HepG2 (cell line): ENCODE measurements at regions not wholly inside any gene's neighbourhood (a gene's known extent, or its start where the extent isn't known, plus 50 kb on each side); places are given as distances from the start of the nearest gene placed in this dataset.

Experiments used
- ATRX ChIP-seq: sonication (generic); formaldehyde crosslinking; IDR thresholded peaks from 2 replicates; pipeline ENCODE4 v1.4.0; 2020; ENCODE audit warnings: missing genetic modification reagents, borderline replicate concordance
- FLYWCH1 ChIP-seq: sonication (generic); formaldehyde crosslinking; IDR thresholded peaks from 2 replicates; pipeline ENCODE4 v1.8.1; 2023; ENCODE audit warnings: mild to moderate bottlenecking, missing genetic modification reagents
- FOSL2 ChIP-seq: sonication (generic); formaldehyde crosslinking; IDR thresholded peaks from 2 replicates; pipeline ENCODE4 v1.4.0; 2020; ENCODE audit warnings: missing genetic modification reagents
- MXI1 ChIP-seq: IDR thresholded peaks from 3 replicates; pipeline ENCODE4 v1.6.1; 2012; ENCODE audit warnings: low read depth, low read length, inconsistent platforms, borderline replicate concordance
- NFYC ChIP-seq: IDR thresholded peaks from 2 replicates; pipeline ENCODE4 v1.6.1; 2016; ENCODE audit warnings: missing genetic modification reagents, missing compliant biosample characterization
- RFXANK ChIP-seq: IDR thresholded peaks from 2 replicates; pipeline ENCODE4 v1.6.1; 2016
- SYNCRIP ChIP-seq: fragments of 200-400 bp; formaldehyde crosslinking; IDR thresholded peaks from 2 replicates; pipeline ENCODE4 v1.6.1; 2018; ENCODE audit warnings: mild to moderate bottlenecking, low read depth, low read length; ENCODE audit not compliant: insufficient read depth
- TARDBP ChIP-seq: sonication (generic); formaldehyde crosslinking; IDR thresholded peaks from 2 replicates; pipeline ENCODE4 v1.8.0; 2022; ENCODE audit warnings: mild to moderate bottlenecking, missing genetic modification reagents
- ZBTB20 ChIP-seq: sonication (generic); formaldehyde crosslinking; IDR thresholded peaks from 2 replicates; pipeline ENCODE4 v1.8.1; 2023; ENCODE audit warnings: missing genetic modification reagents, low read depth, mild to moderate bottlenecking, borderline replicate concordance
- ZSCAN31 ChIP-seq: sonication (generic); formaldehyde crosslinking; IDR thresholded peaks from 2 replicates; pipeline ENCODE4 v1.5.0; 2020; ENCODE audit warnings: low read depth, mild to moderate bottlenecking, missing genetic modification reagents
- TF ChIP-seq, protein P1 (sequence below): sonication (generic); formaldehyde crosslinking; IDR thresholded peaks from 2 replicates; pipeline ENCODE4 v1.4.0; 2020; ENCODE audit warnings: mild to moderate bottlenecking, missing genetic modification reagents
- TF ChIP-seq, protein P2 (sequence below): IDR thresholded peaks from 2 replicates; pipeline ENCODE4 v1.6.1; 2016; ENCODE audit warnings: missing compliant biosample characterization, missing genetic modification reagents, borderline replicate concordance
- TF ChIP-seq, protein P3 (sequence below): IDR thresholded peaks from 2 replicates; pipeline ENCODE4 v1.6.1; 2012; ENCODE audit warnings: low read length, improper control_type of control experiment

DNA sequence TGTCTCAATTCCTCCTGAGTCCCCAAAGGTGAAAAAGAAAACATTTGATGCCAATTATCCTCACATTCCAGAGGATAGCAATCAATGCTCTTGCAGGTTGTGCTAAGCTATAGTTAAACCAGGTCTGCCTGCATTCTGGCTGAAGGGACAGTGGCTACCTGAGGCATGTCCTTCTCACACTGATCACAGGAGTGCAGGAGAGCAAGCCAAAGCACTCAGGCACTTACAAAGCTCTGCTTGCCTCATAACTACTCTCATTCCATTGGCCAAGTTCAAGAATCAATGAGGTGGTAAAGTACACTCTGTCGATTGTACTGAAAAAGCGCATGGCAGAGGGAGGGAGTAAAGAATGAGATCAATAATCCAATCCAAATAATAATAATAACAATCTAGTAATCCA lies 342.0 kb upstream of the PPP2R3A start (continued):
- TF ChIP-seq SYNCRIP = no peak
- no peak for TF ChIP-seq FLYWCH1
- no peak for TF ChIP-seq ZBTB20 (CRISPR knock-in tag)
- no peak for TF ChIP-seq NFYC (CRISPR knock-in tag)
- TF ChIP-seq, protein P1, sequence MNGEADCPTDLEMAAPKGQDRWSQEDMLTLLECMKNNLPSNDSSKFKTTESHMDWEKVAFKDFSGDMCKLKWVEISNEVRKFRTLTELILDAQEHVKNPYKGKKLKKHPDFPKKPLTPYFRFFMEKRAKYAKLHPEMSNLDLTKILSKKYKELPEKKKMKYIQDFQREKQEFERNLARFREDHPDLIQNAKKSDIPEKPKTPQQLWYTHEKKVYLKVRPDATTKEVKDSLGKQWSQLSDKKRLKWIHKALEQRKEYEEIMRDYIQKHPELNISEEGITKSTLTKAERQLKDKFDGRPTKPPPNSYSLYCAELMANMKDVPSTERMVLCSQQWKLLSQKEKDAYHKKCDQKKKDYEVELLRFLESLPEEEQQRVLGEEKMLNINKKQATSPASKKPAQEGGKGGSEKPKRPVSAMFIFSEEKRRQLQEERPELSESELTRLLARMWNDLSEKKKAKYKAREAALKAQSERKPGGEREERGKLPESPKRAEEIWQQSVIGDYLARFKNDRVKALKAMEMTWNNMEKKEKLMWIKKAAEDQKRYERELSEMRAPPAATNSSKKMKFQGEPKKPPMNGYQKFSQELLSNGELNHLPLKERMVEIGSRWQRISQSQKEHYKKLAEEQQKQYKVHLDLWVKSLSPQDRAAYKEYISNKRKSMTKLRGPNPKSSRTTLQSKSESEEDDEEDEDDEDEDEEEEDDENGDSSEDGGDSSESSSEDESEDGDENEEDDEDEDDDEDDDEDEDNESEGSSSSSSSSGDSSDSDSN = no peak
- TF ChIP-seq TARDBP = no peak
- no peak for TF ChIP-seq ATRX (CRISPR knock-in tag)
- TF ChIP-seq RFXANK = no peak
- TF ChIP-seq ZSCAN31 (CRISPR knock-in tag) = no peak
- no peak for TF ChIP-seq MXI1
- TF ChIP-seq, protein P2, sequence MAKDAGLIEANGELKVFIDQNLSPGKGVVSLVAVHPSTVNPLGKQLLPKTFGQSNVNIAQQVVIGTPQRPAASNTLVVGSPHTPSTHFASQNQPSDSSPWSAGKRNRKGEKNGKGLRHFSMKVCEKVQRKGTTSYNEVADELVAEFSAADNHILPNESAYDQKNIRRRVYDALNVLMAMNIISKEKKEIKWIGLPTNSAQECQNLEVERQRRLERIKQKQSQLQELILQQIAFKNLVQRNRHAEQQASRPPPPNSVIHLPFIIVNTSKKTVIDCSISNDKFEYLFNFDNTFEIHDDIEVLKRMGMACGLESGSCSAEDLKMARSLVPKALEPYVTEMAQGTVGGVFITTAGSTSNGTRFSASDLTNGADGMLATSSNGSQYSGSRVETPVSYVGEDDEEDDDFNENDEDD (CRISPR knock-in tag) = no peak
- TF ChIP-seq, protein P3, sequence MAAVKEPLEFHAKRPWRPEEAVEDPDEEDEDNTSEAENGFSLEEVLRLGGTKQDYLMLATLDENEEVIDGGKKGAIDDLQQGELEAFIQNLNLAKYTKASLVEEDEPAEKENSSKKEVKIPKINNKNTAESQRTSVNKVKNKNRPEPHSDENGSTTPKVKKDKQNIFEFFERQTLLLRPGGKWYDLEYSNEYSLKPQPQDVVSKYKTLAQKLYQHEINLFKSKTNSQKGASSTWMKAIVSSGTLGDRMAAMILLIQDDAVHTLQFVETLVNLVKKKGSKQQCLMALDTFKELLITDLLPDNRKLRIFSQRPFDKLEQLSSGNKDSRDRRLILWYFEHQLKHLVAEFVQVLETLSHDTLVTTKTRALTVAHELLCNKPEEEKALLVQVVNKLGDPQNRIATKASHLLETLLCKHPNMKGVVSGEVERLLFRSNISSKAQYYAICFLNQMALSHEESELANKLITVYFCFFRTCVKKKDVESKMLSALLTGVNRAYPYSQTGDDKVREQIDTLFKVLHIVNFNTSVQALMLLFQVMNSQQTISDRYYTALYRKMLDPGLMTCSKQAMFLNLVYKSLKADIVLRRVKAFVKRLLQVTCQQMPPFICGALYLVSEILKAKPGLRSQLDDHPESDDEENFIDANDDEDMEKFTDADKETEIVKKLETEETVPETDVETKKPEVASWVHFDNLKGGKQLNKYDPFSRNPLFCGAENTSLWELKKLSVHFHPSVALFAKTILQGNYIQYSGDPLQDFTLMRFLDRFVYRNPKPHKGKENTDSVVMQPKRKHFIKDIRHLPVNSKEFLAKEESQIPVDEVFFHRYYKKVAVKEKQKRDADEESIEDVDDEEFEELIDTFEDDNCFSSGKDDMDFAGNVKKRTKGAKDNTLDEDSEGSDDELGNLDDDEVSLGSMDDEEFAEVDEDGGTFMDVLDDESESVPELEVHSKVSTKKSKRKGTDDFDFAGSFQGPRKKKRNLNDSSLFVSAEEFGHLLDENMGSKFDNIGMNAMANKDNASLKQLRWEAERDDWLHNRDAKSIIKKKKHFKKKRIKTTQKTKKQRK = no peak
- no peak for TF ChIP-seq FOSL2 (CRISPR knock-in tag)
